ENCODE measurements at regions not wholly inside any gene's neighbourhood (a gene's known extent, or its start where the extent isn't known, plus 50 kb on each side); places are given as distances from the start of the nearest gene placed in this dataset.

DNA sequence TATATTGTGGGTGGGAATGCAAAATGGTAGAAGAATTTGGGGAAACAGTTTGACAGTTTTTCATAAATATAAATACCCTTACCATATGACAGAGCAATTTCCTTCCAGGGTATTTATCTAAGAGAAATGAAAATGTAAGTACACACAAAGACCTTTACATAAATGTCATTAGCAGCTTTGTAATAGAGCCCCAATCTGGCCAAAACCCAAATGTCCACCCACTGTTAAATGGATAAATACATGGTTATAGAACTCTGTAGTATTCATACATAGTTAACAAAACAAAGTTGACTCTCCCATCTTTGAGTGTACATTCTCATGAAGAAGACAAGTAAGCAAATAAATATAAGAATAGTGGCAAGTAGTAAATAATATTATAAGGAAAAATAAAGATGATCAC is 514.8 kb upstream of the NOX3 start:
- no peak for DNase-seq

DNA sequence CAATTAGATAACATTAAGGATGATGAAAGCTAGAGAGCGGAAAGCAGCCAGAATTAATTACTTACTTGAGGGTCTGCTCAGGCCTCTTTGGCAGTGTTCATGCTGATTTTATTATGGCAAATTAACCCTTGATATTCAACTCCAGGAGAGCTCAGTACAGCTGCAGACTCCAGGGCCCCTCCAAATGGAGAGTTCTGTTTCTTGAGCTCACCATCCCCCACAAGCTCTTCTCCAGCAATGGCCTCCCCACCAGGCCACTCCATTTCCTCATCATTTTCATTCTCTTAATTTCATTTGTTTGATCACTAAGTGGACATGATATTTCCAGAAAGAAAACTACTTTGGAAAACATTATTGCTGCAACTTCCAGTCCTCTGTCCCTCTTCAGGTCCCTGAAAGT is 513.3 kb upstream of the NOX3 start:
- peak; percentile 91 for DNase-seq

DNA sequence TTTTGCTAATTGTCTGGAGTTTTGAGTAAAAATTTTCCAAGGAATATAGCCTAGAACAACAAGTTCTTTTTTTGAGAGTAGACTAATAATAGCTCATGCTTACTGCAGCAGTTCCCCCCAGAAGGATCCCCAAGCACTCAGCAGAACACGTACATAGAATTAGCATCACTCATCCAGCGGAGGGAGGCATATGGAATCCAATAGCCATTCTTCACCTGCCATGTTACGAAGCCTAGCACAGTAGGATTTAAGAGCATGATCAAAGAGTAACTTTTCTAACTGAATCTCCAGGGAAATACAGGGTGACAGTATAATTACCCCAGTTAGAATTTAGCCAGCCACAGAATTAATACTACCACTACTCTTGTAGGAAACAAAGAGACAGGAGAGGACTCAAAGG is 511.7 kb upstream of the NOX3 start:
- DNase-seq: no peak

- DNase-seq: no peak
Measured at GRCh38 chr6:155964544-155964943, 508.9 kb upstream of the NOX3 start.

GRCh38 chr6:155962276-155962675 is 506.6 kb upstream of the NOX3 start:
- DNase-seq: no peak

DNA sequence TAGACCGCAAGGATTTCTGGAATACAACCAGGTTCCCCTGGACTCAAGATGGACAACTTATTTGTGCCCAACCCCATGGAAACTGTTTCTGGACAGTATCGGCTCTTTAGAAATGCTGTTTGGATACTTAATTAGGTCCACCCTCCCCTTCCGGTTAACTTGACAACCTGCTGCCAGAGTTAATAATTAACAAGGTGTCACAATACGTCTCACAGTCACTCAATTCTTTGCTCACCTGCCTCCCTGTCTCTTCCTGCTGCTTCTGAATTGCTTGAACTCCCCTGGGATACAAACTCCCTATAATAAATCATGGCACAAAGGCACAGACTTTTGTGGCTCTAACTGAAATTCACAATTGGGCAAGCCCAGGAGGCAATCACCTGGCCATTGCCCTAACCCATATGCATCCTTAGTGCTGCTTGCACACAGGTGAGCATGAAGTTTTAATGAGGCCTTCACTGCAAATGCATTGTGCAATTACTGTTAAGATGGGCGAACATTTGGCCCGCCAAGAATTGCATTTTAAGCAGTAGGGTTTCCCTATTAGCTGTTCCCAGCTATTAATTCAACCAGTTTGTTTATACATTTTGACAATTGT is 504.4 kb upstream of the NOX3 start:
- DNase-seq: peak; percentile 96

DNA sequence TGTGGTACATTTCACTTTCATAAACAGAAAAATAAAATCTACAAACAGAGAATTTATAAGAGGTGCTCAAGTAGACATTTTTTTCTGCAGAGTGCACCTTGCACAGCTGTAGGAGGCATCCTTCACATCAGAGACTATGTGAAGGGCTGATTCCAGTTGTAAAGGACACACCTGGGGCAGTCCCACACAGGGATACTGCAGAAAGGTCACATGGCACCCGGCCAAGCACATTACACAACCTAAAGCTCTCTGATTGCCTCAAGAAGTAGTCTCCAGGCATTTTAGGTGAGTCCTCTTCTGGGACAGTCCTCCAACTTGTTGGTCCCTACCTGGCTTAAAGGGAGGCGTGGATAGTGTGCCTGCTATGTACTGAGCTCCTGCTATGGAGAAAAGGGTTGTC is 502.9 kb upstream of the NOX3 start:
- no peak for DNase-seq

DNA sequence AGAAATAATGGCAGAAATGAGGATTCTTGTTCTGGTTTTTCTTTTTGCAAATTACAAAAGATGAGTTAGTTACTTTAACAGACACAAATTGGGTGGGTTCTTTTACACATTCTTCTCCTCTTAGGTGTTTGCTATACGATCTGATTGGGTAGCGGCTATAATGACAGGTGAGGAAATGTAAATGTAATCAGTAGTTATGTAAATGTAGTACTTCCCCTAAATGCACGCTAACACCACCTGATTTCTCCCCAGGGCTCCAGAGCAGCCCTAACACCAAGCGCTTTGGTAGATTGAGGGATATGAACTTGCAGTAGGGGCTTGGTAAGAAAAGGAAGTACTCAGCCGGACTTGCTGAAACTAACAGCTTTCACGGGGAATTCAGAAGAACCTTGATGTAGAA is 499.4 kb upstream of the NOX3 start:
- no peak for DNase-seq

- DNase-seq: no peak
Measured at GRCh38 chr6:155954149-155954548, 498.5 kb upstream of the NOX3 start.

GRCh38 chr6:155949256-155949655 is 493.6 kb upstream of the NOX3 start:
- no peak for DNase-seq

- DNase-seq: no peak
Measured at GRCh38 chr6:155946860-155947259, 491.2 kb upstream of the NOX3 start.

DNA sequence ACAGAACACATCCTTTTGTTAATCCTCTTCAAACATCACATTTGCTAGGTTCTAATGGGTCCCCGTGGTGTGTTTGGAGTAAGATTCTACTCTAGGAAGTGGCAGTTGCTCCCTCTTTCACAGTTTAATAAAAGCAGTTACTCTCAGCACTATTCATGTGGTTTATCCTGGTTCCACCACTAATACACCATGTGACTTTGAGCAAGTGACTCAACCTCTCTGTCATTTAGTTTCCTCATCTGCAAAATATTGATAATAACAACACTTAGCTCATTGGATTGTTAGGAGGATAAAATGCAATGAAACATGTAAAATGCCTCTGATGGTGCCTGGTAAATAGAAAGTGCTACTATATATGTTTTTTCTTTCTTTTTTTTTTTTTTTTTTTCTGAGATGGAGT is 488.0 kb upstream of the NOX3 start:
- no peak for DNase-seq

DNA sequence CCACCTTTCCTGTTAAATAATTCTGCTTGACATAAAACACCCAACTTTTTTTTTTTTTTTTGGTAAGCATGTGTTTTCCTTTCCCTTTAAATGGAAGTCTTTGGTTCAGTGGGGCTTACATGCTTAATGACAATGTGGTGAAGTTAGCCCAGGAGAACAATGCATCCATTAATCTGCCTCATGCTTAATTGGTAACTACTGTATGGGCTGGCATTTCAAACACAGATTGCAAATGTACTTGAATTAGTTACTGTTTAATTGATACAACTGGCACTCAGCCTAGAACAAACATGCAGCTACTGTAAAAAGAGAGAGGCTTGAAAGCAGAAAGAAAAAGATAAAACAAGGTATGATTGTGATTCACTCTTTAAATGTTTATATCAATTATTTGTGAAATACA is 483.6 kb upstream of the NOX3 start:
- DNase-seq: peak; percentile 47

DNA sequence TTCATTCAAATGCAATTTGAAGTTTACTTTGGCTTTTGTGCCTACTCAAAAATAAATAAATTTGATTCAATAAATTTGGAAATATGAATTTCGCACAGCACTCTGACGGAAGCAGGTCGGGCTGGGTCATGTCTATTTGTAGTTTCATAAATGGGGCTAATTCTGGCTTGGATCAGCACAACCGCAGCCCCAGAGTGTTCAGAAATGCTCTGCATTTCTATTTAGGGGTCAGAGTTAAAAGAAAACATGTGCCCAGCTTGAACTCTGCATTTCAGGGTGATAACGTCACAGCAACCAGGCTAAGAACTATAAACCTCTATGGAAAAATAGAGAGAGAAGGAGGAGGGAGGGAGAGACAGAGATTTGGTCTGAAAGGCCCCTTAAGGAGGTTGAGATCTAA is 480.9 kb upstream of the NOX3 start:
- DNase-seq: no peak

- no peak for DNase-seq
Measured at GRCh38 chr6:155936127-155936526, 480.5 kb upstream of the NOX3 start.

DNA sequence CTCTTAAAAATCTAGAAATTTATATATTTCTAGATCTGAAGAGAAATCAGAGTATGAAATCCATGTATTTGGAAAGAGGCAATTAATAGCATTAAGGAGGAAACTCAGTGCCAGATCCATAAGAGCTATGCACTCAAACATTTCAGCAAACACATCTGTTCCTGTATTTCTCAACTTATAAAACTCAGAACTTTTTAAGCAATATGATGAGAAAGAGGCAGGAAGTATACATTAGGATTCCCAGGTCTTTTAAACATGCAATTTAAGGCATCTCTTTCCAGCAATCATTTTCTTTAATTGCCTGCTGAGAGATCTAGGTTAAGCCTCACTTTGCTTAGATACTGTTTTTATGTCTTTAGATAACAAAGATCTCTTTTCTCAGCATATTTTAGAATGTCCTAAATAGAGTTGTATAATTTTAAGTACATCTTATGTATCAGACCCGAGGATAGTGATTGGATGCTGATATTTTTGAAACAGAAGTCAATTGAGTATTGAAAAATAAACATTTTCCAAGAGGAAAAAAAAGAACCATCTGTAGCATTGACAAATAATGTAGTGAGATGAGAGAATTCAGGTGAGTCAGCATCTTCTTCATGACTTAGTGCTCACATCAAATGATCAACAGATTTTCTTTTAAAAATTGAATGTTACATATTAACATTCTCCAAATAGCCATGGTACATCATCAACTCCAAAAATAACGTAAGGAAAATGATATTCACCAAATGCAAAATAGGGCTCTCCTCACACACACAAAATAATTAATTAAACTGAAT is 461.4 kb upstream of the NOX3 start:
- DNase-seq: no peak

- no peak for DNase-seq
Measured at GRCh38 chr6:155915651-155916050, 460.0 kb upstream of the NOX3 start.

- DNase-seq: no peak
Measured at GRCh38 chr6:155913816-155914215, 458.2 kb upstream of the NOX3 start.

GRCh38 chr6:155909710-155910109 is 454.1 kb upstream of the NOX3 start:
- no peak for DNase-seq

GRCh38 chr6:155895641-155896040 is 440.0 kb upstream of the NOX3 start:
- DNase-seq: no peak

DNA sequence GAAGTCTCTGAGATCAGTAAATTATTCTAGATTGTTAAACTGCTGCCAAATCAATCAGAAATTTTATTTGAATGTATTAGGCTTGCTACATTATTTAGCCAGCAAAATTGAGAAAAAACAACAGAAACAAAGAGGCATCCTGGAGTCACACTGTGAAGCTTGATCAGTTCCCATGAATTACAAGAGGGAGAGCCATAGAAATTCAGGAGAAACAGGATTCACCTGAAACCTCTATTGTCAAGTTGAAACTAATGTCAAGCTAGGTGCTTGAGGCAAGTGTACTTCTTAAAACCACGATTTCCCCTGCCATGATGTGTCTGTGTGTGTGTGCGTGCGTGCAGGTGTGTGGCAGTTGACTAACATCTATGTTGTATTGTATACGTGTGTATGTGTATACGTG is 439.1 kb upstream of the NOX3 start:
- DNase-seq: no peak

DNA sequence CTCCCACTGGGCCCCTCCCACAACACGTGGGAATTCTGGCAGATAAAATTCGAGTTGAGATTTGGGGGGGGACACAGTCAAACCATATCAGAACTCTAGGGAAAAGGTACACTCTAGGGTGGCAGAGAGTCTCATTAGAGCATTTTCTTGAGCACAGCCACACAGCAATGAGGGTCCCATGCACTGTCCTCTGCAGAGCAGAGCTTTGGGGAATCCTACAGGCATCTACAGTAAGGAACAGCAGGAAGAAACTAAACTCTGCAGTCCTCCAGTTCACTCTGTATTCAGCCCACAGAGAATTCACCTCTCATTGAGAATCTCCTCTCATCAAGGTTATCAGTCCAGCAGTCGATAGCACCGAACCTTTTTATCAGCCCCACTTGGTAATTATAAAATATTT is 438.6 kb upstream of the NOX3 start:
- DNase-seq: no peak

- peak; percentile 40 for DNase-seq
Measured at GRCh38 chr6:155890409-155890808, 434.8 kb upstream of the NOX3 start.

GRCh38 chr6:155889410-155889809 is 433.8 kb upstream of the NOX3 start:
- DNase-seq: no peak

DNA sequence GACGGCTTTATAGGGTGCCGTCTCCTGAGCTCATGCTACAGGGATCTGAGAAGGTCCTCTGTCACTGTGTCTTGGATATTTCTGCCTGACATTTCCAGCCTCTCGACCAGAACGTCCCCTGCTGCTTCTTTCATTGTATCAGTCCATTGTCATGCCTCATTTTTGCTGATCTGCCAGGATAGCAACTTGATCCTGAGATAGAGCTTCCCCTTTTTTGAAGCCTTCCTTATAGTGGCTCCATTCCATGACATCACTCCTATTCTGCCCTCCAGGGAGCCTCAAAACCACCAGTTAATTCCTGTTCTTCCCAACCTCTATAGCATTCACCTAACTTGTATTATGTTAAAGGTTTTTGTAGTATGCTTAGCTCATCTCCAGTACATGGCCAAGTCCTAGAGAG is 431.8 kb upstream of the NOX3 start:
- DNase-seq: no peak
